NCI-H2171 (cell line): ENCODE measurements at regions not wholly inside any gene's neighbourhood (a gene's known extent, or its start where the extent isn't known, plus 50 kb on each side); places are given as distances from the start of the nearest gene placed in this dataset.
A peak's percentile ranks its signal among the peaks of the same experiment; 100 is the strongest.
"Not testable (repeated sequence)": the region's sequence is repeated elsewhere in the genome, so short reads cannot be mapped to it uniquely, and the experiment has no call there.

ENCODE experiments used
- DNase-seq: peaks from one replicate; lab custom pipeline; 2025; lab: John Stamatoyannopoulos, UW

DNA sequence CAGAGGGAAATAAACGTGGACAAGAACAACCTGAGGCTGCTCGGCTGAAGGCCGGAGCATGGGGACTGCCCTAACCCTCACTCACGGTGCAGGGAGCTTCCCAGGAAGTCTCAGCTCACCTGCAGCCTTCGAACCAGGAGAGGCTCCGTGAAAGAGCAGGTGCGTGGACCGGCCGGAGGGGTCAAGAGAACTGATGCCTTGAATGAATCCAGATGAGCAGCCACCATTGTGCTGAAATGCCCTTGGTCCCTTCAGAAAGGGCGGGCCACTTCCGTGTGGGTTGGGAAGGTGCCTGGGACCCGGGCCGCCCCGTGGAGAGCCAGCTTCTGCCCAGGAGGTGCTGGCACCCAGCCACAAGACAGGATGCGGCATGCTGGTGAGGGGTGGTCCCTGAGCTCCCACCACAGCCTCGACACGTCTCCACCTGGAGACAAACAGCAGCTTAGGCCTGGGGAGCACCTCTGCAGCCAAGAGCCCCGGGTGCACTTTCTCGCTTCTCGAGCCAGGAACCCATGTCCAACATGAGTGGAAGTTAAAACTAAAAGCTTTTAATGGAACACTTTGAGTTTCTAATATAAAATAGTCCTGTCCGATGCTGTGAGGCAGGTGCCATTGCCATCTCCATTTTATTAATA, 83.5 kb downstream of the TTLL2 start:
- DNase-seq: no peak

- no peak for DNase-seq
Observed at GRCh38 chr6:167409079-167409478, 84.2 kb downstream of the TTLL2 start.

- no peak for DNase-seq
Observed at GRCh38 chr6:167409694-167410093, 84.8 kb downstream of the TTLL2 start.

- no peak for DNase-seq
Observed at GRCh38 chr6:167410462-167410861, 85.6 kb downstream of the TTLL2 start.

DNA sequence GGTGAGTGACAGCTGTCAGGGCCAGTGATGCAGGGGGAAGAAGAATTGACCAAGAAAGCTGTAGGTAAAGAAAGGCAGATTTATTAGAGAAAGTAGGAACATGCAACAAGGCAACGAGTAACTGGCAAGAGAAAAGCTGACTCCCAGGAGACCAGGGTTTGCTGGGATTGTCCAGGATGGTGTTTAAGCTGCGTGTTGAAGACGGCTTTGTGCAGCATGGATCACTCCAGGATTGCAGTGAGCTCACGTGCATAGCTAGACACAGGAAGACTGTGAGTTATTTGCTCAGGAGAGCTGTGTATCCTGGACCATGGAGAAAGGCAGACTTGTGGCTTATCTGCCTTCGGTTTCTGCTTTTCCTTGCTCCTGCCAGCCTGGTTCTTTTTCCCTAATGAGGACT, 87.6 kb downstream of the TTLL2 start:
- no peak for DNase-seq

DNA sequence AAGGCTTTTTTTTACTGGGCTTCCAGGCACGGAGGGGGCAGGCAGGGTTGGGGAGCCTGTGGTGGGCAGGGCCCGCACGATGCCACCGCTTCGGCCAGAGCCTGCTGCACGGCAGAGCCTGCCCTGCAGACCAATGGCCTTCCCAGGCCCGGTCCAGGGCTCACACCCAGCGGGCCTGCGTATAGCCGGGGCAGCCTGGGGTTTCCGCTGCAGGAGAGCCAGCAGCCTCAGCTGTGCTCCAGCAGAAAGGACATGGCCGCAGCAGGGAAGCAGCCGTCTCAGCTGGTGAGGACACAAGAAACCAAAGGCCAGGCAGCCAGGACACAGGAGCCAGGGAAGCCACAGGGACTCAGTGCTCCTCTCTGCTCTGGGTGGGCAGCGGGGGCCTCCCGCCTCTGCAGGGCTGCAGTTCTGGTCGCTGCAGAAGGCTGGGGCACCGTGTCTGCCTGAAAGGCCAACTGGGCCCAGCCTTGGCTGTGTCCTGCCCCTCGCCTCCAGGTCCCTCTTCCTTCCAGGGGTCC, 90.6 kb downstream of the TTLL2 start:
- no peak for DNase-seq

DNA sequence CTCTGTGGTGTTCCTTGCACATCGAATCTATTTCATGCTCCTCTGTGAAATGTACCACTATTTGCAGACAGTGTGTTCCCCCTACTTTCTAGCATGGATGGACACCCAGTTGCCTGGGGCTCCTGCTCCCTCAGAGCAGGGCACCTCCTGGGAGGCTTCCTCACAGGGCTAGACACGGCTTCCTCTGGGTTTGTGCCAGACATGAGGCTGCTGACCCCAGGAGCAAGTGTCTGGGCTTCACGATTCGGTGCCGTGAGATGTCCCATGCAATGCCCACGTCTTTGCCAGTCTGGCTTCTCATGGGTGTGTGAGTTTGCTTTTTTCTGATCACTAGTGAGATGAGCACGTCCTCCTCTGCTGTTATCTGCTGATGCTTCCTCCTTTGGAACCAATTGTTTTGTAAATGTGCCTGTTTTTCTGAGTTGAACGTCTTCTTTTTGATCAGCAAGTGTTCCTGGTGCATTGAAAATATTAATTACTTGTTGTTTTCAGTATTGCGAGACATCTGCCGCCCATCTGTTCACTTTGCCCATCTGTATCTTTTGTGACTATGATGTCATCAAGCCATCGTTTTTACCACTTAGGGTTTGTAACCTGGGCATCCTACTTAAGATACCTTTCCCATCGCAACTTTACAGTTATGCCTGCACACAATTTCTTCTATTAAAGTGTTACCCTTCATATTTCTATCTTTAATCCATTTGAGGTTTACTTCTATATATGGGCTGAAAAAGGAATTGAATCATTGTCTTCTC, 92.0 kb downstream of the TTLL2 start:
- peak; percentile 52 for DNase-seq

DNA sequence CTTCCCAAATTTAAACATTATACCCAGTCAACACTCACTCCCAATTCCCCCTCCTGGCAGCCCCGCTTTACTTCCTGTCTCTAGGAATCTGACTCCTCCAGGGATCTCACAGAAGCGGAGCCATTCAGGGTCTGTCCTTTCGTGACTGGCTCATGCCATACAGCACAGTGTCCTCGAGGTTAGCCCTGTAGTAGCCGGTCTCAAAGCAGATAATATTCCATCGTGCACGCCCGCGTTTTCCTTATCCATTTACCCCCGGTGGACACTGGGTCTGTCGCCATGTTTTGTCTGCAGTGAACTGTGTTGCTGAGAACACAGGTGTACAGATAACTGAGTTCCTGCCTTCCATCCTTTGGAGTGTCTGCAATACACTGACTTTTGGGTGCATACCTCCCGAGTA, 95.3 kb downstream of the TTLL2 start:
- no peak for DNase-seq

- no peak for DNase-seq
Observed at GRCh38 chr6:167420858-167421766, 96.2 kb downstream of the TTLL2 start.

DNA sequence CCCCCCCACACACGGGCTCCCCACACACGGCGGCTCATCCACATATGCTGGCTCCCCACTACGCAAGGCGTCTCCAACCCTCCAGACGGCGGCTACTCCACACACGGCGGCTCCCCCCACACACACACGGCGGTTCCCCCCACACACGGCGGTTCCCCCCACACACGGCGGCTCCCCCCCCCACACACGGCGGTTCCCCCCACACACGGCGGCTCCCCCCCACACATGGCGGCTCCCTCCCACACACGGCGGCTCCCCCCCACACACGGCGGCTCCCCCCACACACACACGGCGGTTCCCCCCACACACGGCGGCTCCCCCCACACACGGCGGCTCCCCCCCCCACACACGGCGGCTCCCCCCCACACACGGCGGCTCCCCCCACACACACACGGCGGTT, 97.1 kb downstream of the TTLL2 start:
- DNase-seq: not testable (repeated sequence)

DNA sequence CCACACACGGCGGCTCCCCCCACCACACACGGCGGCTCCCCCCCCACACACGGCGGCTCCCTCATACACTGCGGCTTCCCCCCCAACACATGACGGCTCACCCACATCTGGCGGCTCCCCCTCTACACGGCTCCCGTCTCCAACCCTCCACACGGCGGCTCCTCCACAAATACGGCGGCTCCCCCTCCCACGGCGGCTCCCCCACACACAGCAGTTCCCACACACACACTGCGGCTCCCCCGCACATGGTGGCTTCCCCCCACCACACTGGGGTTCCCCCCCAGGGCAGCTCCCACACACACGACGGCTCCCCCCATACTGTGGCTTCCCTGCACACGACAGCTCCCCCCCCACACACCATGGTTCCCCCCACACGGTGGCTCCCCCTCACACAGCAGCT, 98.0 kb downstream of the TTLL2 start:
- DNase-seq: no peak

DNA sequence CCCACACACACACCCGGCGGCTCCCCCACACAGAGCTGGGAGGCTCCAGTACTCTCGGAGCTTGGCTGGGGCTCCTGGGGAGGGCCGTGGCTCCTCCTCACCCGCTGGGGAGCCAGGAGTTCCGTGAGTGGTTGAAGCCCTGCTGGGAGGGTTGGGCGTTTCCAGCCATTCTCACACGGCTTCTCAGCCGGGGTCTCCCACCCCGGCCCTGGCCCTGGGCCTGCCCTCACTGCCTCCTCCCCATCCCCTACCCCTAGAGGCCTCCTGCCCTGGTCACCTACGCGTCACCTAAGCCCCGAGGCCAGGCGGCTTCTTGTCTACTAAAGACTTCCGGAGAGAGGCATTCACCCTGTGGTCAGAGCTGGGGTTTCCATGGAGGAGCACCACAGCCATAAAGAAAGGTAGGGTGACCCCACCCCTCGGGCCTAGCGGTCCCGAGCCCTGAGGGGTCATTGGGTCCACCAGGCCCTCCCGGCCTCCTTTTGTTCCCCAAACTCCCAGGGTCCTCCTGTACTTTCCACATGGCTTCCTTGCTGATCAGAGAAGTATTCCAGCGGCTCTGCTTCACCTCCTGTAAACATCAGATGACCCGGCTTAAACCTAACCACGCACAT, 99.3 kb downstream of the TTLL2 start:
- no peak for DNase-seq

DNA sequence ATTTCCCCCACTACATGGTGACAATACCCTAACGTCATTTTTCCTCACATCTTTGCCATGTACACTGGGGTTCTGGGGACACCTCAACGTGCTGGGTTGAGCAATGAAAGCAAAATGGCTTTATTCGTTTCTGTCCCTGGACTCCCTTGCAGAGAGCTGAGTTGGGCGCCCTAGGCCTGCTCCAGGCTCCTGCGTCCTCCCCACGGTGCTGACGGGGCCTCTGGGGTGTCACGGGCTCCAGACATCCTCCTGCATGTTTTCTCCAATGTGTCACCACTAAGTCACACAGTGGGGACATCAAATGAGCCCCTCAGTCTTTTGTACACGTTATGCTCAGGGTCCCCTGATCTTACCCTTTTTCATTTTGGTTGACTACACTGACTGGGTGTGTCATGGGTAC, 99.8 kb downstream of the TTLL2 start:
- DNase-seq: no peak

GRCh38 chr6:167426084-167426483, 101.2 kb downstream of the TTLL2 start:
- no peak for DNase-seq

- no peak for DNase-seq
Observed at GRCh38 chr6:167426651-167427050, 101.8 kb downstream of the TTLL2 start.

- no peak for DNase-seq
Observed at GRCh38 chr6:167428664-167429333, 103.9 kb downstream of the TTLL2 start.

DNA sequence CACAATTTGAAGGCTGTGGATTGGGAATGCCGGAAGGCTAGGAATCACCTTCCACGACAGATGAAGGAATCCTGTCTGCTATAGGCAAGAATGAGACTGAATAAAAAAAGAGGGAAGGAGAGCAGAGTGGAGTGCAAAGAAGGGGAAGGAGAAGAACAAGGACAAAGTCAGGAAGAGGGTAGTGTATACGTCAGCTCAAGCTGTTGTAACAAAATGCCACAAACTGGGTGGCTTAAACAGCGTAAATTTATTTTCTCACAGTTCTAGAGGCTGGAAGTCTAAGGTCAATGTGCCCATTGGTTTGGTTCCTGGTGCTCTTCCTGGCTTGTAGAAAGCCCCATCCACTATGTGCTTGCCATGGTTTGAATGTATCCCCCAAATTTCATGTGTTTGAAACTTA, 104.5 kb downstream of the TTLL2 start:
- no peak for DNase-seq

GRCh38 chr6:167435209-167435728, 110.4 kb downstream of the TTLL2 start:
- no peak for DNase-seq

- DNase-seq: no peak
Observed at GRCh38 chr6:167437888-167438484, 113.1 kb downstream of the TTLL2 start.

- DNase-seq: peak; percentile 13
Observed at GRCh38 chr6:167441715-167442206, 116.9 kb downstream of the TTLL2 start.

- peak; percentile 30 for DNase-seq
Observed at GRCh38 chr6:167442245-167442644, 117.4 kb downstream of the TTLL2 start.
